B cell (primary cell): ENCODE measurements at regions not wholly inside any gene's neighbourhood (a gene's known extent, or its start where the extent isn't known, plus 50 kb on each side); places are given as distances from the start of the nearest gene placed in this dataset.

ENCODE experiments used
- CTCF ChIP-seq: fragments of 200-600 bp; IDR thresholded peaks from one replicate; pipeline ENCODE4 v1.8.0; 2022; ENCODE audit warnings: antibody characterized with exemption, mild to moderate bottlenecking
- EZH2 ChIP-seq: IDR thresholded peaks from 2 replicates; pipeline ENCODE4 v1.6.1; 2012; ENCODE audit warnings: borderline replicate concordance, low read depth, mild to moderate bottlenecking, moderate library complexity, low read length; ENCODE audit not compliant: insufficient read depth, poor library complexity, severe bottlenecking

- no peak for TF ChIP-seq CTCF
- no peak for TF ChIP-seq EZH2
Observed at GRCh38 chr11:70511345-70511744, 113.0 kb downstream of the CTTN start.
